Activated T-cell treated with anti-CD3 and anti-CD28 coated beads for 48 hours (primary cell): ENCODE measurements at regions not wholly inside any gene's neighbourhood (a gene's known extent, or its start where the extent isn't known, plus 50 kb on each side); places are given as distances from the start of the nearest gene placed in this dataset.

Experiments used
- DNase-seq: peaks from one replicate; pipeline ENCODE4 v3.0.0-alpha.2; 2020; ENCODE audit warnings: low read depth

GRCh38 chr1:82491301-82492048 lies 690.7 kb downstream of the ADGRL2 start:
- DNase-seq, result no peak

- DNase-seq, result no peak
Measured at GRCh38 chr1:82487778-82488177, 687.0 kb downstream of the ADGRL2 start.

- DNase-seq, result no peak
Measured at GRCh38 chr1:82486969-82487368, 686.2 kb downstream of the ADGRL2 start.

GRCh38 chr1:82486468-82486867 lies 685.7 kb downstream of the ADGRL2 start:
- DNase-seq, result no peak

GRCh38 chr1:82485591-82486369 lies 685.0 kb downstream of the ADGRL2 start:
- DNase-seq, result no peak

- DNase-seq, result no peak
Measured at GRCh38 chr1:82483146-82483545, 682.4 kb downstream of the ADGRL2 start.

GRCh38 chr1:82478916-82479315 lies 678.2 kb downstream of the ADGRL2 start:
- DNase-seq, result no peak

- DNase-seq, result no peak
Measured at GRCh38 chr1:82472489-82473131, 671.9 kb downstream of the ADGRL2 start.

GRCh38 chr1:82466891-82467290 lies 666.2 kb downstream of the ADGRL2 start:
- no peak for DNase-seq

- no peak for DNase-seq
Measured at GRCh38 chr1:82466416-82466815, 665.7 kb downstream of the ADGRL2 start.

- no peak for DNase-seq
Measured at GRCh38 chr1:82465024-82465423, 664.3 kb downstream of the ADGRL2 start.

- no peak for DNase-seq
Measured at GRCh38 chr1:82464362-82465001, 663.7 kb downstream of the ADGRL2 start.

GRCh38 chr1:82463951-82464350 lies 663.2 kb downstream of the ADGRL2 start:
- no peak for DNase-seq

- DNase-seq, result no peak
Measured at GRCh38 chr1:82462366-82462765, 661.6 kb downstream of the ADGRL2 start.

GRCh38 chr1:82455342-82455741 lies 654.6 kb downstream of the ADGRL2 start:
- DNase-seq, result no peak

- DNase-seq, result no peak
Measured at GRCh38 chr1:82454431-82454830, 653.7 kb downstream of the ADGRL2 start.

GRCh38 chr1:82453511-82454185 lies 652.9 kb downstream of the ADGRL2 start:
- DNase-seq, result no peak

- DNase-seq, result no peak
Measured at GRCh38 chr1:82452096-82452495, 651.4 kb downstream of the ADGRL2 start.

- DNase-seq, result no peak
Measured at GRCh38 chr1:82451191-82451590, 650.5 kb downstream of the ADGRL2 start.

- no peak for DNase-seq
Measured at GRCh38 chr1:82449506-82450057, 648.8 kb downstream of the ADGRL2 start.

GRCh38 chr1:82446955-82447354 lies 646.2 kb downstream of the ADGRL2 start:
- no peak for DNase-seq

GRCh38 chr1:82446236-82446635 lies 645.5 kb downstream of the ADGRL2 start:
- DNase-seq, result no peak
